IMR-90 (cell line): ENCODE measurements at regions not wholly inside any gene's neighbourhood (a gene's known extent, or its start where the extent isn't known, plus 50 kb on each side); places are given as distances from the start of the nearest gene placed in this dataset.

ENCODE experiments used
- ATAC-seq: fragments of 200-7000 bp; cut with Tn5 transposase; 2 replicates; pipeline ENCODE4 v1.9.1; 2020; ENCODE audit warnings: low read depth, mild to moderate bottlenecking, moderate library complexity
- BruUV-seq: library from RNA; stranded (reverse); fragments of 400-500 nt; replicated peaks from 2 replicates; lab custom pipeline; 2021; lab: Mats Ljungman, UMichigan
- CTCF ChIA-PET: fragments of 300-600 bp; formaldehyde crosslinking; extraction: SDS; loops from one replicate; lab custom pipeline; 2021; ENCODE audit warnings: antibody characterized with exemption; lab: Yijun Ruan, JAX
- POLR2A ChIA-PET: fragments of 300-600 bp; sonication (Branson Sonifier 250); formaldehyde crosslinking; loops from one replicate; lab custom pipeline; 2022; ENCODE audit warnings: antibody characterized with exemption; ENCODE audit not compliant: unreplicated experiment; lab: Charles Lee
- DNase-seq: peaks from one replicate; pipeline ENCODE4 v3.0.0; 2013
- H2AFZ ChIP-seq: replicated peaks from 2 replicates; pipeline ENCODE3; 2013; ENCODE audit warnings: low read length, mild to moderate bottlenecking; ENCODE audit not compliant: poor library complexity
- H2AK5ac ChIP-seq: 2 replicates; pipeline ENCODE4 v1.6.1; 2013; ENCODE audit warnings: low read depth, low read length, inconsistent platforms
- H2AK9ac ChIP-seq: replicated peaks from 2 replicates; pipeline ENCODE3; 2013; ENCODE audit warnings: mild to moderate bottlenecking, low read depth, low read length, moderate library complexity; ENCODE audit not compliant: poor library complexity
- H2BK120ac ChIP-seq: 2 replicates; pipeline ENCODE4 v1.6.1; 2013; ENCODE audit warnings: low read depth, low read length, inconsistent platforms
- H2BK15ac ChIP-seq: 3 replicates; pipeline ENCODE4 v1.6.1; 2013; ENCODE audit warnings: low read depth, low read length, inconsistent platforms
- H2BK20ac ChIP-seq: 2 replicates; pipeline ENCODE4 v1.6.1; 2013; ENCODE audit warnings: low read depth, mild to moderate bottlenecking, inconsistent platforms, low read length, moderate library complexity
- H2BK5ac ChIP-seq: 2 replicates; pipeline ENCODE4 v1.6.1; 2013; ENCODE audit warnings: mild to moderate bottlenecking, low read depth, low read length, inconsistent platforms; ENCODE audit not compliant: poor library complexity, severe bottlenecking
- H3K14ac ChIP-seq: replicated peaks from 2 replicates; pipeline ENCODE4 v1.6.1; 2013; ENCODE audit warnings: low read depth, low read length, inconsistent platforms
- H3K18ac ChIP-seq: 2 replicates; pipeline ENCODE4 v1.6.1; 2013; ENCODE audit warnings: low read depth, low read length, control low read depth
- H3K23ac ChIP-seq: 2 replicates; pipeline ENCODE4 v1.6.1; 2013; ENCODE audit warnings: low read depth, low read length, inconsistent platforms
- H3K27ac ChIP-seq: 2 replicates; pipeline ENCODE4 v1.5.1; 2013; ENCODE audit warnings: mild to moderate bottlenecking, control low read depth, low read length; ENCODE audit not compliant: insufficient read depth
- H3K27me3 ChIP-seq: 2 replicates; pipeline ENCODE4 v1.6.1; 2013; ENCODE audit warnings: low read length; ENCODE audit not compliant: control insufficient read depth, insufficient read depth
- H3K36me3 ChIP-seq: 2 replicates; pipeline ENCODE4 v1.6.1; 2013; ENCODE audit warnings: low read length, mixed read lengths; ENCODE audit not compliant: control insufficient read depth, insufficient read depth
- H3K4ac ChIP-seq: 2 replicates; pipeline ENCODE4 v1.6.1; 2013; ENCODE audit warnings: low read depth, low read length, inconsistent platforms
- H3K4me1 ChIP-seq: 2 replicates; pipeline ENCODE4 v1.6.1; 2013; ENCODE audit warnings: low read length, mixed read lengths; ENCODE audit not compliant: control insufficient read depth, insufficient read depth
- H3K4me2 ChIP-seq: 2 replicates; pipeline ENCODE4 v1.6.1; 2013; ENCODE audit warnings: low read depth, mild to moderate bottlenecking, control low read depth, low read length, moderate library complexity
- H3K4me3 ChIP-seq: 2 replicates; pipeline ENCODE4 v1.5.1; 2013; ENCODE audit warnings: low read depth, mild to moderate bottlenecking, control low read depth, low read length, moderate library complexity; ENCODE audit not compliant: insufficient read depth
- H3K56ac ChIP-seq: 2 replicates; pipeline ENCODE4 v1.6.1; 2013; ENCODE audit warnings: low read length, inconsistent platforms; ENCODE audit not compliant: insufficient read depth; ENCODE audit errors: extremely low read depth
- H3K79me1 ChIP-seq, 2 experiments: 2 replicates each; pipeline ENCODE4 v1.6.1; 2013; ENCODE audit warnings: low read length in 2 of 2, inconsistent platforms in 1 of 2, low read depth in 1 of 2
- H3K9ac ChIP-seq: 2 replicates; pipeline ENCODE4 v1.6.1; 2013; ENCODE audit warnings: low read depth, low read length, control low read depth
- H3K9me1 ChIP-seq: 2 replicates; pipeline ENCODE4 v1.6.1; 2013; ENCODE audit warnings: low read length, inconsistent platforms; ENCODE audit not compliant: insufficient read depth
- H3K9me3 ChIP-seq: 2 replicates; pipeline ENCODE4 v1.6.1; 2013; ENCODE audit warnings: low read length; ENCODE audit not compliant: control insufficient read depth, insufficient read depth
- H4K20me1 ChIP-seq: 2 replicates; pipeline ENCODE4 v1.6.1; 2013; ENCODE audit warnings: low read length, inconsistent platforms; ENCODE audit not compliant: insufficient read depth
- H4K5ac ChIP-seq: 2 replicates; pipeline ENCODE4 v1.6.1; 2013; ENCODE audit warnings: mild to moderate bottlenecking, low read depth, low read length, control low read depth
- H4K8ac ChIP-seq, 2 experiments: 2 replicates each; pipeline ENCODE4 v1.6.1; 2013; ENCODE audit warnings: low read depth in 2 of 2, low read length in 2 of 2, control low read depth in 1 of 2, inconsistent platforms in 1 of 2
- H4K91ac ChIP-seq: 2 replicates; pipeline ENCODE4 v1.6.1; 2013; ENCODE audit warnings: low read depth, low read length, inconsistent platforms; ENCODE audit not compliant: insufficient read depth
- CTCF ChIP-seq: conservative IDR thresholded peaks from 2 replicates; pipeline ENCODE4 v1.5.1; 2012; ENCODE audit warnings: mild to moderate bottlenecking, low read depth, low read length, improper control_type of control experiment
- MAZ ChIP-seq: IDR thresholded peaks from 2 replicates; pipeline ENCODE4 v1.6.1; 2012; ENCODE audit warnings: low read depth, mild to moderate bottlenecking, low read length, improper control_type of control experiment, moderate library complexity, borderline replicate concordance
- MXI1 ChIP-seq: IDR thresholded peaks from 2 replicates; pipeline ENCODE4 v1.6.1; 2012; ENCODE audit warnings: low read depth, mild to moderate bottlenecking, low read length, moderate library complexity, borderline replicate concordance
- POLR2A ChIP-seq: IDR thresholded peaks from 2 replicates; pipeline ENCODE4 v1.6.1; 2012; ENCODE audit warnings: mild to moderate bottlenecking, low read depth, low read length
- RAD21 ChIP-seq: IDR thresholded peaks from 2 replicates; pipeline ENCODE4 v1.6.1; 2012; ENCODE audit warnings: low read length, improper control_type of control experiment
- SMC3 ChIP-seq: fragments of 150-350 bp; IDR thresholded peaks from 2 replicates; pipeline ENCODE4 v1.6.1; 2016; ENCODE audit warnings: low read depth, mild to moderate bottlenecking, antibody characterized with exemption, low read length, moderate library complexity
- WGBS, 2 experiments: methylation state at CpG; one replicate each; pipeline versions ENCODE4 v1.1.5 to v1.1.7; 2013; ENCODE audit warnings: missing lambda C conversion rate in 2 of 2; ENCODE audit not compliant: insufficient read length in 1 of 2; ENCODE audit errors: extremely low coverage in 2 of 2; 5-methylcytosine and 5-hydroxymethylcytosine counted together
- dilution Hi-C: fragments of 300-500 bp; cut with HindIII; formaldehyde crosslinking; loops from one replicate; pipeline ENCODE4 v1.14.3; 2018; ENCODE audit warnings: low sequenced_read_pairs; ENCODE audit not compliant: unreplicated experiment
- in situ Hi-C: fragments of 300-500 bp; cut with MboI; formaldehyde crosslinking; loops from 3 replicates; pipeline ENCODE4 v1.14.3; 2019; ENCODE audit warnings: low sequenced_read_pairs, inconsistent platforms, mixed read lengths
- intact Hi-C: fragments of 100-400 bp; cut with micrococcal nuclease; formaldehyde crosslinking; loops from 2 replicates; pipeline ENCODE4 v1.10.0; 2022

DNA sequence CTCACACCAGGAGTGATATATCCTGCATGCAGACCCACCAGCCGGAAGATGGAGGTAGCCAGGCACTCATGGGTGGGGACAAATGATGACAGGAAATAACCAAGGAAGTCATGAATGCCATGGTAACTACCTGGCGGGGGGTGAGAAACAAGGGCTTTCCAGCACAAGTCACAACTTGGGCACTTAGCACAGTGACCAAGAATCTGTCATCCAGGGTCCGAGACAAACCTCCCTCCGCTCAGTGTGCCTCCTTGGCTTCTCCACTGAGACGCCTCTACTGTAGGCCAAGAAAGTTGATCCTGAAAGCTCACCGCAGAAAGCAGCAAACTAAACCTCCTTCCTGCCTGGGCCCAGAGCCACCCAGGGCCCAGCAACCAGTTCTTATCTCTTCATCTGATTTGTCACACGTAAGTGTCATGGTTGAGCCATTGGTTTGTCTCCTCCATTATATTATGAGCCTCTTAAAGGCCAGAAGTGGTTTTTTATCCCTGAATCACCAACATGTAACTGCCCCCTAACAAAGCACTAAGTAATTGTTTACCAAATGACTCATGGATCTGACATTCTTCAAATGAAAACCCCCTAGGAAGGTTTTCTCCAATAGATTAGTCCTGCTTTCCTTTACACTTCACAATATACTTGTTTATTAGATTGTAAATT lies 84.3 kb upstream of the TAB2 start (continued):
- TF ChIP-seq MAZ, result no peak

- Histone ChIP-seq H2AFZ (no peak overlapping the region), H3K27me3 (peaks cover 5% of the 10 kb centered on the region), H3K23ac (no peak overlapping the region), H3K9me3 (peaks cover 9% of the 10 kb centered on the region), H2BK120ac (no peak overlapping the region), H3K56ac (no peak overlapping the region), H4K5ac (0 out of 2 replicates have a peak overlapping the region, but pooled peaks have one; percentile 19), H3K36me3 (no peaks in the 10 kb centered on the region), H3K4me2 (no peak overlapping the region), H4K91ac (no peak overlapping the region), H3K4me3 (no peak overlapping the region), H3K79me1 (no peaks in the 10 kb centered on the region), H3K14ac (no peak overlapping the region), H3K4ac (no peak overlapping the region), H2AK5ac (no peak overlapping the region), H3K9ac (no peak overlapping the region), H3K18ac (0 out of 2 replicates have a peak overlapping the region, but pooled peaks have one; percentile 40), H2BK15ac (no peak overlapping the region), H4K20me1 (0 out of 2 replicates have a peak, but pooled peaks cover 3% of the 10 kb centered on the region), H2AK9ac (no peak overlapping the region), H3K27ac (no peak overlapping the region), H2BK5ac (no peak overlapping the region), H4K8ac (no peak overlapping the region), H3K4me1 (peaks cover 22% of the 10 kb centered on the region), H3K9me1 (peaks cover 10% of the 10 kb centered on the region), H2BK20ac (no peak overlapping the region)
- dilution Hi-C loops (no loop called here), intact Hi-C loops (no loop called here), in situ Hi-C loops (no loop called here)
- POLR2A ChIA-PET, result no interaction called here
- TF ChIP-seq SMC3 (no peak), POLR2A (no peak), MXI1 (no peak), RAD21 (no peak), CTCF (no peak)
- DNase-seq, result peak; percentile 52
- no TSS peak for BruUV-seq
- no CpG with 5 or more reads among the region's 7 CpGs for WGBS, 2 experiments
- CTCF ChIA-PET, result no interaction called here
- ATAC-seq, result no peak
Measured at GRCh38 chr6:149234051-149234962, 83.2 kb upstream of the TAB2 start.
